NCI-H748 (cell line): ENCODE measurements at regions not wholly inside any gene's neighbourhood (a gene's known extent, or its start where the extent isn't known, plus 50 kb on each side); places are given as distances from the start of the nearest gene placed in this dataset.
"Not testable (repeated sequence)": the region's sequence is repeated elsewhere in the genome, so short reads cannot be mapped to it uniquely, and the experiment has no call there.

Source experiments
- DNase-seq: peaks from one replicate; lab custom pipeline; 2025; ENCODE audit not compliant: unreplicated experiment; lab: John Stamatoyannopoulos, UW

- no peak for DNase-seq
Measured at GRCh38 chr15:94838281-94838680, 606.9 kb downstream of the MCTP2 start.

GRCh38 chr15:94840794-94841783 is 609.7 kb downstream of the MCTP2 start:
- no peak for DNase-seq

- no peak for DNase-seq
Measured at GRCh38 chr15:94843060-94843459, 611.7 kb downstream of the MCTP2 start.

GRCh38 chr15:94844198-94844537 is 612.8 kb downstream of the MCTP2 start:
- no peak for DNase-seq

- DNase-seq: peak; percentile 41
Measured at GRCh38 chr15:94844538-94845389, 613.4 kb downstream of the MCTP2 start.

GRCh38 chr15:94845390-94845716 is 614.0 kb downstream of the MCTP2 start:
- DNase-seq: no peak

- DNase-seq: no peak
Measured at GRCh38 chr15:94847325-94847724, 616.0 kb downstream of the MCTP2 start.

- no peak for DNase-seq
Measured at GRCh38 chr15:94848054-94848453, 616.7 kb downstream of the MCTP2 start.

GRCh38 chr15:94855018-94855408 is 623.7 kb downstream of the MCTP2 start:
- DNase-seq: no peak

- DNase-seq: no peak
Measured at GRCh38 chr15:94855409-94856266, 624.3 kb downstream of the MCTP2 start.

GRCh38 chr15:94856267-94856854 is 625.0 kb downstream of the MCTP2 start:
- DNase-seq: no peak

GRCh38 chr15:94857466-94857865 is 626.1 kb downstream of the MCTP2 start:
- DNase-seq: no peak

GRCh38 chr15:94858011-94858410 is 626.6 kb downstream of the MCTP2 start:
- DNase-seq: no peak

- no peak for DNase-seq
Measured at GRCh38 chr15:94858449-94858848, 627.1 kb downstream of the MCTP2 start.

GRCh38 chr15:94858920-94859319 is 627.6 kb downstream of the MCTP2 start:
- DNase-seq: no peak

- no peak for DNase-seq
Measured at GRCh38 chr15:94864600-94864999, 633.2 kb downstream of the MCTP2 start.

- not testable (repeated sequence) for DNase-seq
Measured at GRCh38 chr15:94868265-94868664, 636.9 kb downstream of the MCTP2 start.

GRCh38 chr15:94875550-94875949 is 644.2 kb downstream of the MCTP2 start:
- no peak for DNase-seq

- no peak for DNase-seq
Measured at GRCh38 chr15:94877833-94878232, 646.5 kb downstream of the MCTP2 start.

GRCh38 chr15:94882071-94882712 is 650.8 kb downstream of the MCTP2 start:
- no peak for DNase-seq
